ENCODE measurements at regions not wholly inside any gene's neighbourhood (a gene's known extent, or its start where the extent isn't known, plus 50 kb on each side); places are given as distances from the start of the nearest gene placed in this dataset.

GRCh38 chr2:220165401-220165800, 538.0 kb downstream of the SLC4A3 start:
- no peak overlapping the region for H2AFZ ChIP-seq (ENCODE audit: low read depth, low read length)
- no peaks in the 10 kb centered on the region for H3K36me3 ChIP-seq (ENCODE audit: insufficient read depth, low read length)
- Mint-ChIP-seq H3K27ac (ENCODE audit: unreplicated experiment) (no peak overlapping the region), H3K27me3 (ENCODE audit: low read depth, unreplicated experiment) (no peaks in the 10 kb centered on the region), H3K4me3 (ENCODE audit: unreplicated experiment) (no peak overlapping the region), H3K4me1 (ENCODE audit: low read depth, unreplicated experiment) (peaks cover 6% of the 10 kb centered on the region), H3K36me3 (ENCODE audit: low read depth, unreplicated experiment) (no peaks in the 10 kb centered on the region), H3K9me3 (ENCODE audit: unreplicated experiment) (no peaks in the 10 kb centered on the region)
- no peak for DNase-seq (ENCODE audit: low read depth)
- no peak for FAIRE-seq
- H4K20me1 ChIP-seq (ENCODE audit: insufficient read depth, low read length), result no peaks in the 10 kb centered on the region
- H3K4me3 ChIP-seq (ENCODE audit: insufficient read depth, low read depth, low read length), result no peak overlapping the region
- H3K4me1 ChIP-seq (ENCODE audit: insufficient read depth, low read length), result no peaks in the 10 kb centered on the region
- H3K4me2 ChIP-seq (ENCODE audit: low read length), result no peak overlapping the region
- H3K27ac ChIP-seq (ENCODE audit: low read depth, low read length), result no peak overlapping the region
- H3K9me3 ChIP-seq (ENCODE audit: insufficient read depth, low read depth, low read length), result no peaks in the 10 kb centered on the region
- no peaks in the 10 kb centered on the region for H3K79me2 ChIP-seq (ENCODE audit: insufficient read depth, low read length)
- no peak for TF ChIP-seq EZH2 (IDR thresholded peaks at IDR 0.05; ENCODE audit: insufficient read depth, low read length)
- no peak overlapping the region for H3K9ac ChIP-seq (ENCODE audit: low read length)
- no peaks in the 10 kb centered on the region for H3K27me3 ChIP-seq (ENCODE audit: insufficient read depth, low read length)

- Histone ChIP-seq H3K79me2 (ENCODE audit: insufficient read depth, low read length) (no peaks in the 10 kb centered on the region), H4K20me1 (ENCODE audit: insufficient read depth, low read length) (no peaks in the 10 kb centered on the region), H3K4me1 (ENCODE audit: insufficient read depth, low read length) (no peaks in the 10 kb centered on the region), H3K27ac (ENCODE audit: low read depth, low read length) (no peak overlapping the region), H3K9me3 (ENCODE audit: insufficient read depth, low read depth, low read length) (no peaks in the 10 kb centered on the region), H3K27me3 (ENCODE audit: insufficient read depth, low read length) (no peaks in the 10 kb centered on the region), H2AFZ (ENCODE audit: low read depth, low read length) (no peak overlapping the region), H3K36me3 (ENCODE audit: insufficient read depth, low read length) (no peaks in the 10 kb centered on the region), H3K9ac (ENCODE audit: low read length) (no peak overlapping the region), H3K4me2 (ENCODE audit: low read length) (no peak overlapping the region), H3K4me3 (ENCODE audit: insufficient read depth, low read depth, low read length) (no peak overlapping the region)
- TF ChIP-seq EZH2 (IDR thresholded peaks at IDR 0.05; ENCODE audit: insufficient read depth, low read length) (no peak), CTCF (IDR thresholded peaks at IDR 0.05; ENCODE audit: insufficient read depth, low read depth, low read length) (no peak)
- Mint-ChIP-seq H3K4me1 (ENCODE audit: low read depth, unreplicated experiment) (peaks cover 6% of the 10 kb centered on the region), H3K27ac (ENCODE audit: unreplicated experiment) (no peak overlapping the region), H3K36me3 (ENCODE audit: low read depth, unreplicated experiment) (no peaks in the 10 kb centered on the region), H3K9me3 (ENCODE audit: unreplicated experiment) (no peaks in the 10 kb centered on the region), H3K27me3 (ENCODE audit: low read depth, unreplicated experiment) (no peaks in the 10 kb centered on the region), H3K4me3 (ENCODE audit: unreplicated experiment) (no peak overlapping the region)
- FAIRE-seq, result no peak
- no peak for DNase-seq (ENCODE audit: low read depth)
Measured at GRCh38 chr2:220166616-220167015, 539.2 kb downstream of the SLC4A3 start.

- Mint-ChIP-seq H3K36me3 (ENCODE audit: low read depth, unreplicated experiment) (no peaks in the 10 kb centered on the region), H3K4me1 (ENCODE audit: low read depth, unreplicated experiment) (peaks cover 8% of the 10 kb centered on the region), H3K4me3 (ENCODE audit: unreplicated experiment) (no peak overlapping the region), H3K27me3 (ENCODE audit: low read depth, unreplicated experiment) (peaks cover 3% of the 10 kb centered on the region), H3K27ac (ENCODE audit: unreplicated experiment) (no peak overlapping the region), H3K9me3 (ENCODE audit: unreplicated experiment) (no peaks in the 10 kb centered on the region)
- TF ChIP-seq EZH2 (IDR thresholded peaks at IDR 0.05; ENCODE audit: insufficient read depth, low read length), result no peak
- Histone ChIP-seq H3K4me3 (ENCODE audit: insufficient read depth, low read depth, low read length) (no peak overlapping the region), H3K4me2 (ENCODE audit: low read length) (no peak overlapping the region), H4K20me1 (ENCODE audit: insufficient read depth, low read length) (no peaks in the 10 kb centered on the region), H3K9ac (ENCODE audit: low read length) (no peak overlapping the region), H3K27me3 (ENCODE audit: insufficient read depth, low read length) (no peaks in the 10 kb centered on the region), H2AFZ (ENCODE audit: low read depth, low read length) (no peak overlapping the region), H3K36me3 (ENCODE audit: insufficient read depth, low read length) (no peaks in the 10 kb centered on the region), H3K9me3 (ENCODE audit: insufficient read depth, low read depth, low read length) (no peaks in the 10 kb centered on the region), H3K79me2 (ENCODE audit: insufficient read depth, low read length) (no peaks in the 10 kb centered on the region), H3K27ac (ENCODE audit: low read depth, low read length) (no peak overlapping the region), H3K4me1 (ENCODE audit: insufficient read depth, low read length) (no peaks in the 10 kb centered on the region)
- FAIRE-seq, result no peak
- no peak for DNase-seq (ENCODE audit: low read depth)
Measured at GRCh38 chr2:220167956-220168355, 540.5 kb downstream of the SLC4A3 start.
